HG03460 (cell line): ENCODE measurements at regions not wholly inside any gene's neighbourhood (a gene's known extent, or its start where the extent isn't known, plus 50 kb on each side); places are given as distances from the start of the nearest gene placed in this dataset.
"Not testable (repeated sequence)": the region's sequence is repeated elsewhere in the genome, so short reads cannot be mapped to it uniquely, and the experiment has no call there.

Experiments used
- ATAC-seq: cut with Tn5 transposase; IDR thresholded peaks from one replicate; pipeline ENCODE4 v1.9.1; 2021; ENCODE audit not compliant: unreplicated experiment

DNA sequence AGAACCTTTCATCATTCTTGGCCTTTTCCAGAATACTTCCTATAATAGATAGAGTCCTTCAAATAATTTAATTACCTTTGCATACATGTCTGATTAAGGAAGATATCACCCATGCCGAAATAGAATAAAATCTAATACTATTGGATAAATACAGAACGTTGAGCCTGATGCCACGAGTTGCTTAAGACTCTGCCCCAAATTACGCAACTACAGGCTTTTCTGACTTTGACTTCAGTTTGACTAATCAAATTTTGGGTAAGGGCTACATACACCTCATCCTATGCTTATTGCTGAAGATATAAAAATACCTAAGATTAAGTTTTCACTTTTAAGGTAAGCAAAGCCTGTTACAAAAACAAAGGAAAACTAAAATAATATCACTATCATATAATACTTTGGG lies 1065.1 kb upstream of the NRXN1 start:
- no peak for ATAC-seq

DNA sequence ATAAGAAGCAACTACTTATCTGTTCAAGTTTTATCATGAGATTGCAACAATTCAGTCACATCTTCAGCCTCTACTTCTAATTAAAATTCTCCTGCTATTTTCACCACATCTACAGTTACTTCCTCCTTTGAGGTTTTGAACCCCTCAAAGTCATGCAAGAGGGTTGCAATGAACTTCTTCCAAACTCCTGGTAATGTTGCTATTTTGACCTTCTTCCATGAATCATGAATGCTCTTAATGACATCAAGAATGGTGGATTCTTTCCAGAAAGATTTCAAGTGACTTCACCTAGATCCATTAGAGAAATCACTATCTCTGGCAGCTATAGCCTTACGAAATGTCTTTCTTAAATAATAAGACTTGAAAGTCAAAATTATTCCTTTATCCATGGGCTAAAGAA lies 1052.8 kb upstream of the NRXN1 start:
- no peak for ATAC-seq

DNA sequence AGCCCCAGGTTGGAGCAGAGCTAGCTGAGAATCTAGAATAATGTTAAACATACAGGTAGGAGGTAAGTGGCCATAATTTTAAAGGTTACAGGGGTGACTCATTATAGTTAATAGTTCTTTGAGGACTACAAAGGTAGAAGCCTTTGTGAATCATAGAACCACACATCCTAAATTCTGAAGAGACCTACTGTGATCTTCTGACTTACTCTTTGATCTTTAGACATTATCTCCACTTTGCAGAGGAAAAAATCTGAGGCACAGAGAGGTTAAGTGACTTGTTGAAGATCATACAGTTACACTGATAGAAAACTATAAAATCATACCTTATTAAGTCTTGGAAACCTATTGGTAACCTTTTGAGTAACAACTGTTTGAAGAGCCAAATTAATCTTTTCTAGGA lies 1051.3 kb upstream of the NRXN1 start:
- no peak for ATAC-seq

DNA sequence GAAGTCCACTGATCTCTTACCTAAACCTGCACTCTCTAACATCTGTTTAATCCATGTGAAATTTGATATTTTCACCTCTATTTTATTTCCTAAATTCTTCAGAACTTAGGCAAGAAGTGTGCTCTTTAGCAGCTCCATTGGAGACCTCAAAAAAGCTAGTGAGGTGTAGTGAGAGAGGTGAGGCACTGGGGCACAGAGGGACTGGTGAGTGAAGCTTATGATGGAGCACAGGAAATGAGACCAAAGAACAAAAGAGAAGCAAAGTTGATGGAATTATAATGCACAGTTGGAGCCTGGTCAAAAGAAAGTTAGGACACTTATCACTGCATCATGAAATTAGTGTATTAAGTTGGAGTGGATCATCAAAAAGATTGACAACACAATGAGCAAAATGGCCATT lies 1050.7 kb upstream of the NRXN1 start:
- ATAC-seq, result no peak

DNA sequence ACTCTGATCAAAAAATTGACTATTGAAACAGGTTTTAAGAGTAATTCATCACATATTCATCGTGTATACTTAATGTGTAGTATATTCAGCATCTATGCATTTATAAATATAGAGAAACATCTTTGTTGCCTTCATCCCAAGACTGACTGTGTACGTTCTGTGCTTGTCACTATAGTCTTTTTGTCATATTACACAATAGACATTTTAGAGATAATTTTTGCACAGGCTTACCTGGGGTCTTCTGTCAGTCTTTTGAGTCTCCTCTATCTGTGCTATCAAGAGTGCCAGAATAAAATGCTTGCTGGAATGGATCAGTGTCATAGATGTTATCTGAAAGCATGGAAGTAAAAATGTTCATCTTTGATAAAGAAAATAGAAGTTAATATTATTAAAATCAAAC lies 1047.7 kb upstream of the NRXN1 start:
- ATAC-seq, result no peak

DNA sequence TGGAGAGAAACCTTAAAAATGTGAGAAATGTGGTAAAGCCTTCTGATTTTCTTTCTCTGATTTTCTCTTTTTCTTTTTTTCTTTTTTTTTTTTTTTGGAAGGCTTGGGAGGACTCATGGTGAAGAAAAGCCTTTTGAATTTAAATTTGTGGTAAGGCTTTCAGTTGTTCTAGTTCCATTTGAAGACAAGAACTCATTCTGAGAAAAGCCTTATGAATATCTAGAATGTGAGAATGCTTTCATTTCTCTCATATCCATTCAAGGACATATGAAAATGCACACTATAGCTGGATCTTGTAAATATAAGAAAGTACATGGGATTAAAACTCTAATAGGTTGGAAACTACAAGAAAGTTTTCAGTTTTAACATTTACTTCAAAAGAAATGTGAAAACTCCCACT lies 1045.2 kb upstream of the NRXN1 start:
- ATAC-seq, result no peak

DNA sequence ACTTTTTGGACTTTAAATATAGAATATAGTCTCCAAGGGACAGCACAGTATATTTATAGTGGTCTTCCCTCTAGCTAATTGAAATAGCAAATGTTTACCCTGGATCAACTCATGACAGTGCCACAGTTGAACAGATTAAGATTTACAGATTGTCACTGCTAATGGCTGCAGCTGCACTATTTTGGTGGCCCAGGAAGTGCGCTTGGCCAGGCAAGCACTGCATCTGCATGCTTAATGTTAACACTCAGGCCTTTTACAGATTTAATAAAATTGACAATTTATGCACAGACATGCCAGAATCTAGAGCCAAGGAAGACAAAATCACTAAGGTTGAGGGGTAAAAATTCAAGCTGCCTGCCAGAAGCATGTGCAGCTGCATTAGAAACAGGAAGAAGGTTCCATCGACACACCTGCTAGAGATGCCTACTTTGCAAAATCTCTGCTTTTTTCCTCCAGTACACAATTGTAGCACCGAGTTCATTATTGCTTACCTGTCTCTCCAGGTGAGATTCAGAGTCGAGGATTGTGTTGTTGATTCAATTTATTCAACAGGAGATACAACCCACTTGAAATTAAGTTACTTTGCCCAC lies 1042.3 kb upstream of the NRXN1 start:
- ATAC-seq, result no peak

DNA sequence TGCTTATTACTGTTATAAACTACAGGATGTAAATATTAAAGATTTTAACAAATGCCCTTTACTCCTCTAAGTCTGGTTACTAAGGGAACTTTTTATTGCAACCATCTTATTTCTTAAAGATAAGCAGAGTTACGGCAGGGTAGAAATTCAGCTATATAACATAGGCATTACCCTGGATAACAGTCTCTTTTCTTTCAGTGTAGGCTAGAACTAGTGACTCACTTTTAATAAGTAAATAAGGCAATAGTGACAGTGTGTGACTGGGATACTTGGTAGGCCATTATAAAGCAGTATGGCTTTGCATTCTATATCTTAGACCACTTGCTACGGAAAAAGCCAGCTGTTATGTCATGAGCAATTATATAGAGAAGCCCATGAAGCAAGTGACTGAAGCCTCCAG lies 1041.0 kb upstream of the NRXN1 start:
- no peak for ATAC-seq

DNA sequence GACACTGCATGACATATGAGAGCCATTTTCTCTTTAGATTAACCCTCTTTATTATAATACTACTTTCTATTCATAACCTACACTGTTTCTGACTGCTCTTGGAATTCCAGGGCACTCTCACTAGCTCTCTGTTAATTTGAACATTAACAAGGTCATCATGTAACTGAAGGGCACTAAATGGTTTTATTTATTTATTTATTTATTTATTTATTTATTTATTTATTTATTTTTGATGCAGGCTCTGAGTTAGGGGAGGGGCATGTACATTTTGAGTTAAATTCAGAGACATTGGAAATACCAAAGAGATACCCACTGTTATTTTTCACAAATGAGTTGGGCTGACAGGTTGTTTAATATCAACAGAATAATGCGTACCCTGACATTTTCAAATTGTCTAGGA lies 1038.7 kb upstream of the NRXN1 start:
- no peak for ATAC-seq

DNA sequence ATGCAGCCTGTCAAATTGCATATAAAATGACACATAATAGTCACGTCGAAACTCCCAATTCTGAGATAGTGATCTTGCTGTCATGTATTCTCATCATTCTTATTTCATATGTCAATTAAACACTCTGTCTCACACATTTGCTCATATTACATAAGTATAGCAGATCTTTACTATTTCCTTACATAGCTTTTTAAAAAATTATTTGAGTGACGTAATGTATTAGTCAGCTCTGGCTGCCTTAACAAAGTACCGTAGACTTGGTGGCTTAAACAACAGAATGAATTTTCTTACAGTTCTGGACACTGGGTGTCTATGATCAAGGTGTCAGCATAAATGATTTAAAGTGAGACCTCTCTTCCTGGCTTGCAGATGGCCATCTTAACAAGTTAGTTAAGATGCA lies 1032.3 kb upstream of the NRXN1 start:
- ATAC-seq, result no peak

DNA sequence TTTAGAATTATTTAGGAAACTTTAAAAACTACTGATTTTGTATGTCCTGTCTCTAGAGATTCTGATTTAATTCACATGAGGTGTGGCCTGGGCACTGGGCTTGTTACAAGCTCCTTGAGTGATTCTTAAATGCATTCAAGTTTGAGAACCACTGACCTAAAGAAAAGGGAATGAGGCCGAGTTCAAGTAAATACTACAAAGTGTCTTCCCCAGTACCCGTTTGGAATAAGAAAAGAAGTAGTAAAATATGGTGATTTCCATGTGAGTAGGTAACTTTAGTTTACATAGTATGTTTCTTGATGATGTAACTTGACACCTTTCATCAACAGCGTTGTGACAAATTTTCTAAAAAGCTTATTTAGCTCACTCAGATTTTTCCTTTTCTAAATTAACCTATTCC lies 1022.9 kb upstream of the NRXN1 start:
- ATAC-seq, result no peak

DNA sequence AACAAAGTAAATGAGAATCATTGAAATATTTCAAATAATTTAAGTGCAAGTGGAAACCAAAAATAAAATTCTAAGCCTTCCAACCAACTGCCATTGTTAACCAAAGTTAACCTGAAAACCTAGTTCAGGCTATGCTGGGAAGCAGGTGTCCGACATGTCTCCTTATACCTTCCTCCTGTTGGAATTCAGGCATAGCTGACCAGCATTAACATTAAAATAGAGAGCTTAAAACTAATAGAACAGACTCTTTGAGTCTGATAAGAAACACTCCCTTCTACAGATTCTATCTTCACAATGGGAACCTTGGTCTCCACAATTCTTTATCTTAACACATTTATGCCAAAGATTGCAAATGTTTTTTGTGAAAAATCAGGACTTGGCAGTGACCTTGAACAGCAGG lies 1004.9 kb upstream of the NRXN1 start:
- ATAC-seq, result no peak

DNA sequence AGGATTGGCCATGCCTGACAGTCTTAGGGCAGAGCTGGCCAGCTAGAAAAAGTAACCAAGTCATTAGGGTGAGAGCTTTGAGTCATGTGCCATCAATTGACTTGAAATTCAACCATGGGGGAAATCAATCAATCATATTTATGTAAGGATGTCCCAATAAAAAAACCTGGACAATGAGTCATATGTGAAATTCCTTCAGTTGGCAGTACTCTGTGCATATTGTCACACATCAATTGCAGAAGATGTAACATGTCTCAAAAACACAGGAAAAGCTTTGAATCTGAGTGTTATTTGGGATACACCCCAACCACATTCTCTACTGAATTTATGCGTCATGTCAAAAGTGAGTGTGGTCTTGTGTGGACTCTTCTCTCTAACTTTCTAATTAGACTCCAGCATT lies 1004.1 kb upstream of the NRXN1 start:
- no peak for ATAC-seq

DNA sequence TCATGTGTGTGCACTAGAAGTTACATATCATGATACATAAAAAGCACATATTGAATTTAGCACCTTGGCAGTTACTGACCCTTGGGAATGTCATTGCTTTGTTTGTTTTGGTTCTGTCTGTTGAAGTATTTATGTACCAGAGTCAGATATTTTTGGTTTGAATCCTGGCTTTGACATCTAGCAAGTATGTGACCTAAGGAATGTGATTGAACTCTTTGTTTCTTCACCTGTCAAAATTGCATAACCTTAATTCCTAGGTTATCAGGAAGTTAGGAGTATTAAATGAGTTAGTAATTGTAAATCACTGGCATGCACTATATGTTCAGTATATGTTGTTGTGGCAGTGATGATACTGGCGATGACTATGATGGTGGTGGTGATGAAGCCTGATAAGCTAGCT lies 1003.5 kb upstream of the NRXN1 start:
- ATAC-seq, result no peak

DNA sequence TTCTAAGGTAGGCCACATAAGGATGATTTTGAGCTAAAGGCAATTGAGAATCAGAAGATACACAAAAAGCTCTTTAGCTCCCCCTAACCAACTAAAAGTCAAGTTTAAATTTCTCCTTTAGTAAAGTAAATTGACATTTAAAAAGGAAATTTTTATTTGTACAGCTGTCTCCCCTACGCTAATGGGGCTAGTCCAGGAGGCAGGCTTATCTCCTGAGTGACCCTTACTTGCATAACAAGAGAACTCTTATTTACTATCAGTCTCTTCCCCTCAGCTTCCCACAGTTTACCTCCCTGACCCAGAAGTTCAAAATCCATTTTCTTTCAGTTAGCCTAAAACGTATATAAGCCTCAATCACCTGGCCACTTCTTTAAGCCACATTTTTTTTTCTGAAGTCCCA lies 1002.8 kb upstream of the NRXN1 start:
- ATAC-seq, result no peak

DNA sequence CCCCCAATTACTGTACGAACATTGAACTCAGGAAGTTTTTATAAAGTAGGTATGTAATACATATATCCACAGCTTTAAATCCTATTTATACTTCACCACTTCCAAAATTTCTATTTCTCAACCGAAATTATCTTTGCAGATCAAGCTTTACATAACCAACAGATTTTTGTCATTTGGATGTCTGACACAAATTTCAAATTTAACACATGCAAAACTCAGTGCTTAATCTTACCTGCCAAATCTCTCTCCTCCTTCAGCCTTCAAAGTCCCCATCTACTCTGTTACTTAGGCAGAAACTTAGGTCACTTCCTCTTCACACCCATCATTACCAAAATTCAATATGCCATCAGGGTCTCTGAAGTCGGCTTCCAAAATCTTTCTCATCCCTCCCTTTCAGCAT lies 990.1 kb upstream of the NRXN1 start:
- ATAC-seq, result no peak

DNA sequence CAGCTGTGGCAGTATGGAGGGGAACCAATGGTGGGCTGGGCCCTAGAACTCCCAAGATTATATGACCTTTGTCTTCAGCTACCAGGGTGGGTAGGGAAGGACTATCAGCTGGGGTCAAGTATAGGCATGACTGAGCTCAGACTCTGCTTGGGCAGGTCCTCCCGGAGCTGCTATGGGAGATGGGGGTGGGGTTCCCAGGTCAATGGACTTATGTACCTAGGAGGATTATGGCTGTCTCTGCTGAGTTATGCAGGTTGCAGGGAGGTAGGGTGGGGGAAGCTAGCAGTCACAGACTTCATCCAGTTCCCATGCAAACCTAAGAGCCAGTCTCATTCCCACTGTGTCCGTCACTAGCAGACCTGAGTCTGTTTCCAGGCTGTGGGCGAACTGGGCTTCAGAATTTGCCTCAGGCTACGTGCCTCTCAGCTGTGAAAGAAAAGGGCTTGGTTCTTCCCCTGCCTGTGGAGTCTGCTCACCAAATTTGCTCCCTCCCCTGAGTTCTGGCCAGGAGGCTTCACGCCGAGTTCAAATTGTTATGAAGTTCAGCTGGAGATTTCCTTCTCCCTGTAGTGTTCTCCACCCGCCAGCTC lies 985.8 kb upstream of the NRXN1 start:
- no peak for ATAC-seq

DNA sequence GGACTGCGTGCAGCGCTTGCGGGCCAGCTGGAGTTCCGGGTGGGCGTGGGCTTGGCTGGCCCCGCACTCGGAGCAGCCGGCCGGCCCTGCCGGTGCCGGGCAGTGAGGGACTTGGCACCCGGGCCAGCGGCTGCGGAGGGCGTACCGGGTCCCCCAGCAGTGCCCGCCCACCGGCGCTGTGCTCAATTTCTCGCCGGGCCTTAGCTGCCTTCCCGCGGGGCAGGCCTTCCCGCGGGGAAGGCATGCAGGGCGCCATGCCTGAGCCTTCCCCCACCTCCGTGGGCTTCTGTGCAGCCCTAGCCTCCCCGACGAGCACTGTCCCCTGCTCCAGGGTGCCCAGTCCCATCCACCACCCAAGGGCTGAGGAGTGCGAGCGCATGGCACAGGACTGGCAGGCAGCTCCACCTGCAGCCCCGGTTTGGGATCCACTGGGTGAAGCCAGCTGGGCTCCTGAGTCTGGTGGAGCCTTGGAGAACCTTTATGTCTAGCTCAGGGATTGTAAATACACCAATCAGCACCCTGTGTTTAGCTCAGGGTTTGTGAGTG lies 975.0 kb upstream of the NRXN1 start:
- ATAC-seq, result not testable (repeated sequence)

DNA sequence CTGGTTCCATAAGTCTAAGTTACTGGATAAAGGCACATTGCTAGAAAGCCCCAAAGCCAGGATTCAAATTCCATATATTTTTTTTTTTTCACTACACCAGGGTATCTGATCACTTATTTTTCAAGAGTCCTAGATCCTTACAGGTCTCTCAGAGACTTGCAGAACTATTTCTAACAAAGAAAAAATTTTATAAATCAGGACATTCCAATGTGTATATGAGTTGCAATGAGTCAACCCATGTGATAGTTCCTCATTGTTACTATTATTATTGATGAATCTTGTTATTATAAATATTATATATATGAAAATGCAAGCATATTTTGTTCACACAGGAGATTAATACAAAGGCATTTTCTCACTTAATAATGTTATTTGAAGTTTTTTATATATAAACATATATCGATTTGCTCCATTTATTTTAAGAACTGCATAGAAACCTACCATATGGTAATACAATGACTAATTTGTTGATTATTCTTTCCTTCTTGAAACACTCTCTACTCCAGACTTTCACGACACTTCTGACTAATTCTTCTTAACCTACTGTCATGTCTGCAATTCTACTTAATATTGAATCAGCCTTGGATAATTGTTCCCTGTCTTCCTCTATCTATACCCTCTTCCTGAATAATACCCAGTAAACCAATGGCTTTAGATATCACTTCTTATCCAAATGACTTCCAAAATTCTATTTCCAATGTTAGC lies 968.4 kb upstream of the NRXN1 start:
- ATAC-seq, result no peak

DNA sequence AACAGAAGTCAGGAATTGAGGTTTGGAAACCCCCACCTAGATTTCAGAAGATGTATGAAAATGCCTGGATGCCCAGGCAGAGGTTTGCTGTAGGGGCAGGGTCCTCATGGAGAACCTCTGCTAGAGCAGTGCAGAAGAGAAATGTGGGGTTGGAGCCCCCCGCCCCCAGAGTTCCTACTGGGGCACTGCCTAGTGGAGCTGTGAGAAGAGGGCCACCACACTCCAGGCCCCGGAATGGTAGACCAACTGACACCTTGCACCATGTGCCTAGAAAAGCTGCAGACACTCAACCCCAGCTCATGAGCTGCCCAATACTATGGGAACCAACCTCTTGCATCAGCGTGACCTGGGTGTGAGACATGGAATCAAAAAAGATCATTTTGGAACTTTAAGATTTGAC lies 967.0 kb upstream of the NRXN1 start:
- no peak for ATAC-seq

DNA sequence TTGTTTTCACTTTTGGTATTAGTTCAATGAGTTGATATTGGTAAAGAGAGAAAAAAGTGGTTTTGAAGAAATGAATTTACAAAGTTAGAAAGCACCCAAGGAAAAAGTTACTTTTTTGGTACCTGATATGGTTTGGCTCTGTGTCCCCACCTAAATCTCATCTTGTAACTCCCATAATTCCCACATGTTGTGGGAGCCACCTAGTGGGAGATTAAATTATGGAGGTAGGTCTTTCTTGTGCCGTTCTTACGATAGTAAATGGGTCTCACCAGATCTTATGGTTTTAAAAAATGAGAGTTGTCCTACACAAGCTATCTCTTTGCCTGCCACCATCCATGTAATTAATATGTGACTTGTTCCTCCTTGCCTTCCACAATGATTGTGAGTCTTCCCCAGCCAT lies 965.6 kb upstream of the NRXN1 start:
- ATAC-seq, result no peak

DNA sequence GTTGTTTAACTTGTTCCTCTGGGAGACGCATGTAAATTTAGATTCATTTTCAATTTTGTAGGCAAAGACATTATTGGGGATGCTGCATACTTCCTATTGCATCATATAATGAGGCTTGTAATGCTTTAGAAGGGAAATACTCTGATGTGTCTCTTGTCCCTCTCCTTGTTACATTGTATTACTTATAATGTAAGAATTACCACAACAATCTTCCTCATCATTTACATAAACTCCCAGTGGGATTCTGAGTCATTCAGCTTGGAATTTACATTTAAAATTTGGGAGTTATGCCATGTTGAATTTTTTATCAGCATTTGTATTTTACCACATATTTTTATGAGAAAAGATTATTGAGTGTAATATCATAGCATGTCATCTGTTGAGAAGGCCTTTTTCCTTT lies 963.4 kb upstream of the NRXN1 start:
- no peak for ATAC-seq
